IMR-90 (cell line): ENCODE measurements at regions not wholly inside any gene's neighbourhood (a gene's known extent, or its start where the extent isn't known, plus 50 kb on each side); places are given as distances from the start of the nearest gene placed in this dataset.

Source experiments
- ATAC-seq: fragments of 200-7000 bp; cut with Tn5 transposase; 2 replicates; pipeline ENCODE4 v1.9.1; 2020; ENCODE audit warnings: low read depth, mild to moderate bottlenecking, moderate library complexity
- BruUV-seq: library from RNA; stranded (reverse); fragments of 400-500 nt; replicated peaks from 2 replicates; lab custom pipeline; 2021; lab: Mats Ljungman, UMichigan
- CTCF ChIA-PET: fragments of 300-600 bp; formaldehyde crosslinking; extraction: SDS; loops from one replicate; lab custom pipeline; 2021; ENCODE audit warnings: antibody characterized with exemption; lab: Yijun Ruan, JAX
- POLR2A ChIA-PET: fragments of 300-600 bp; sonication (Branson Sonifier 250); formaldehyde crosslinking; loops from one replicate; lab custom pipeline; 2022; ENCODE audit warnings: antibody characterized with exemption; ENCODE audit not compliant: unreplicated experiment; lab: Charles Lee
- DNase-seq: peaks from one replicate; pipeline ENCODE4 v3.0.0; 2013
- H2AFZ ChIP-seq: replicated peaks from 2 replicates; pipeline ENCODE3; 2013; ENCODE audit warnings: low read length, mild to moderate bottlenecking; ENCODE audit not compliant: poor library complexity
- H2AK5ac ChIP-seq: 2 replicates; pipeline ENCODE4 v1.6.1; 2013; ENCODE audit warnings: low read depth, low read length, inconsistent platforms
- H2AK9ac ChIP-seq: replicated peaks from 2 replicates; pipeline ENCODE3; 2013; ENCODE audit warnings: mild to moderate bottlenecking, low read depth, low read length, moderate library complexity; ENCODE audit not compliant: poor library complexity
- H2BK120ac ChIP-seq: 2 replicates; pipeline ENCODE4 v1.6.1; 2013; ENCODE audit warnings: low read depth, low read length, inconsistent platforms
- H2BK15ac ChIP-seq: 3 replicates; pipeline ENCODE4 v1.6.1; 2013; ENCODE audit warnings: low read depth, low read length, inconsistent platforms
- H2BK20ac ChIP-seq: 2 replicates; pipeline ENCODE4 v1.6.1; 2013; ENCODE audit warnings: low read depth, mild to moderate bottlenecking, inconsistent platforms, low read length, moderate library complexity
- H2BK5ac ChIP-seq: 2 replicates; pipeline ENCODE4 v1.6.1; 2013; ENCODE audit warnings: mild to moderate bottlenecking, low read depth, low read length, inconsistent platforms; ENCODE audit not compliant: poor library complexity, severe bottlenecking
- H3K14ac ChIP-seq: replicated peaks from 2 replicates; pipeline ENCODE4 v1.6.1; 2013; ENCODE audit warnings: low read depth, low read length, inconsistent platforms
- H3K18ac ChIP-seq: 2 replicates; pipeline ENCODE4 v1.6.1; 2013; ENCODE audit warnings: low read depth, low read length, control low read depth
- H3K23ac ChIP-seq: 2 replicates; pipeline ENCODE4 v1.6.1; 2013; ENCODE audit warnings: low read depth, low read length, inconsistent platforms
- H3K27ac ChIP-seq: 2 replicates; pipeline ENCODE4 v1.5.1; 2013; ENCODE audit warnings: mild to moderate bottlenecking, control low read depth, low read length; ENCODE audit not compliant: insufficient read depth
- H3K27me3 ChIP-seq: 2 replicates; pipeline ENCODE4 v1.6.1; 2013; ENCODE audit warnings: low read length; ENCODE audit not compliant: control insufficient read depth, insufficient read depth
- H3K36me3 ChIP-seq: 2 replicates; pipeline ENCODE4 v1.6.1; 2013; ENCODE audit warnings: low read length, mixed read lengths; ENCODE audit not compliant: control insufficient read depth, insufficient read depth
- H3K4ac ChIP-seq: 2 replicates; pipeline ENCODE4 v1.6.1; 2013; ENCODE audit warnings: low read depth, low read length, inconsistent platforms
- H3K4me1 ChIP-seq: 2 replicates; pipeline ENCODE4 v1.6.1; 2013; ENCODE audit warnings: low read length, mixed read lengths; ENCODE audit not compliant: control insufficient read depth, insufficient read depth
- H3K4me2 ChIP-seq: 2 replicates; pipeline ENCODE4 v1.6.1; 2013; ENCODE audit warnings: low read depth, mild to moderate bottlenecking, control low read depth, low read length, moderate library complexity
- H3K4me3 ChIP-seq: 2 replicates; pipeline ENCODE4 v1.5.1; 2013; ENCODE audit warnings: low read depth, mild to moderate bottlenecking, control low read depth, low read length, moderate library complexity; ENCODE audit not compliant: insufficient read depth
- H3K56ac ChIP-seq: 2 replicates; pipeline ENCODE4 v1.6.1; 2013; ENCODE audit warnings: low read length, inconsistent platforms; ENCODE audit not compliant: insufficient read depth; ENCODE audit errors: extremely low read depth
- H3K79me1 ChIP-seq, 2 experiments: 2 replicates each; pipeline ENCODE4 v1.6.1; 2013; ENCODE audit warnings: low read length in 2 of 2, inconsistent platforms in 1 of 2, low read depth in 1 of 2
- H3K9ac ChIP-seq: 2 replicates; pipeline ENCODE4 v1.6.1; 2013; ENCODE audit warnings: low read depth, low read length, control low read depth
- H3K9me1 ChIP-seq: 2 replicates; pipeline ENCODE4 v1.6.1; 2013; ENCODE audit warnings: low read length, inconsistent platforms; ENCODE audit not compliant: insufficient read depth
- H3K9me3 ChIP-seq: 2 replicates; pipeline ENCODE4 v1.6.1; 2013; ENCODE audit warnings: low read length; ENCODE audit not compliant: control insufficient read depth, insufficient read depth
- H4K20me1 ChIP-seq: 2 replicates; pipeline ENCODE4 v1.6.1; 2013; ENCODE audit warnings: low read length, inconsistent platforms; ENCODE audit not compliant: insufficient read depth
- H4K5ac ChIP-seq: 2 replicates; pipeline ENCODE4 v1.6.1; 2013; ENCODE audit warnings: mild to moderate bottlenecking, low read depth, low read length, control low read depth
- H4K8ac ChIP-seq, 2 experiments: 2 replicates each; pipeline ENCODE4 v1.6.1; 2013; ENCODE audit warnings: low read depth in 2 of 2, low read length in 2 of 2, control low read depth in 1 of 2, inconsistent platforms in 1 of 2
- H4K91ac ChIP-seq: 2 replicates; pipeline ENCODE4 v1.6.1; 2013; ENCODE audit warnings: low read depth, low read length, inconsistent platforms; ENCODE audit not compliant: insufficient read depth
- BHLHE40 ChIP-seq: fragments of 150-350 bp; IDR thresholded peaks from 2 replicates; pipeline ENCODE4 v1.6.1; 2016; ENCODE audit warnings: mild to moderate bottlenecking, low read depth, low read length
- CHD1 ChIP-seq: IDR thresholded peaks from 2 replicates; pipeline ENCODE4 v1.6.1; 2012; ENCODE audit warnings: low read depth, low read length, improper control_type of control experiment
- FOS ChIP-seq: fragments of 150-350 bp; IDR thresholded peaks from 2 replicates; pipeline ENCODE4 v1.6.1; 2016; ENCODE audit warnings: low read depth, low read length
- MAFK ChIP-seq: IDR thresholded peaks from 2 replicates; pipeline ENCODE4 v1.6.1; 2012; ENCODE audit warnings: low read depth, low read length, improper control_type of control experiment
- MAZ ChIP-seq: IDR thresholded peaks from 2 replicates; pipeline ENCODE4 v1.6.1; 2012; ENCODE audit warnings: low read depth, mild to moderate bottlenecking, low read length, improper control_type of control experiment, moderate library complexity, borderline replicate concordance
- MXI1 ChIP-seq: IDR thresholded peaks from 2 replicates; pipeline ENCODE4 v1.6.1; 2012; ENCODE audit warnings: low read depth, mild to moderate bottlenecking, low read length, moderate library complexity, borderline replicate concordance
- NFE2L2 ChIP-seq: fragments of 150-350 bp; IDR thresholded peaks from 2 replicates; pipeline ENCODE4 v1.6.1; 2016; ENCODE audit warnings: low read depth, mild to moderate bottlenecking, low read length
- POLR2A ChIP-seq: IDR thresholded peaks from 2 replicates; pipeline ENCODE4 v1.6.1; 2012; ENCODE audit warnings: mild to moderate bottlenecking, low read depth, low read length
- RAD21 ChIP-seq: IDR thresholded peaks from 2 replicates; pipeline ENCODE4 v1.6.1; 2012; ENCODE audit warnings: low read length, improper control_type of control experiment
- RCOR1 ChIP-seq: IDR thresholded peaks from 2 replicates; pipeline ENCODE4 v1.6.1; 2012; ENCODE audit warnings: mild to moderate bottlenecking, low read length, improper control_type of control experiment; ENCODE audit not compliant: insufficient replicate concordance
- WGBS, 2 experiments: methylation state at CpG; one replicate each; pipeline versions ENCODE4 v1.1.5 to v1.1.7; 2013; ENCODE audit warnings: missing lambda C conversion rate in 2 of 2; ENCODE audit not compliant: insufficient read length in 1 of 2; ENCODE audit errors: extremely low coverage in 2 of 2; 5-methylcytosine and 5-hydroxymethylcytosine counted together
- dilution Hi-C: fragments of 300-500 bp; cut with HindIII; formaldehyde crosslinking; loops from one replicate; pipeline ENCODE4 v1.14.3; 2018; ENCODE audit warnings: low sequenced_read_pairs; ENCODE audit not compliant: unreplicated experiment
- in situ Hi-C: fragments of 300-500 bp; cut with MboI; formaldehyde crosslinking; loops from 3 replicates; pipeline ENCODE4 v1.14.3; 2019; ENCODE audit warnings: low sequenced_read_pairs, inconsistent platforms, mixed read lengths
- intact Hi-C: fragments of 100-400 bp; cut with micrococcal nuclease; formaldehyde crosslinking; loops from 2 replicates; pipeline ENCODE4 v1.10.0; 2022
- TF ChIP-seq, protein P1 (sequence below): conservative IDR thresholded peaks from 2 replicates; pipeline ENCODE4 v1.5.1; 2012; ENCODE audit warnings: mild to moderate bottlenecking, low read depth, low read length, improper control_type of control experiment
- TF ChIP-seq, protein P2 (sequence below): fragments of 150-350 bp; IDR thresholded peaks from 2 replicates; pipeline ENCODE4 v1.6.1; 2016; ENCODE audit warnings: low read depth, mild to moderate bottlenecking, low read length, moderate library complexity, borderline replicate concordance
- TF ChIP-seq, protein P3 (sequence below): fragments of 150-350 bp; IDR thresholded peaks from 2 replicates; pipeline ENCODE4 v1.6.1; 2017; ENCODE audit warnings: mild to moderate bottlenecking, antibody characterized with exemption, low read length, low read depth

DNA sequence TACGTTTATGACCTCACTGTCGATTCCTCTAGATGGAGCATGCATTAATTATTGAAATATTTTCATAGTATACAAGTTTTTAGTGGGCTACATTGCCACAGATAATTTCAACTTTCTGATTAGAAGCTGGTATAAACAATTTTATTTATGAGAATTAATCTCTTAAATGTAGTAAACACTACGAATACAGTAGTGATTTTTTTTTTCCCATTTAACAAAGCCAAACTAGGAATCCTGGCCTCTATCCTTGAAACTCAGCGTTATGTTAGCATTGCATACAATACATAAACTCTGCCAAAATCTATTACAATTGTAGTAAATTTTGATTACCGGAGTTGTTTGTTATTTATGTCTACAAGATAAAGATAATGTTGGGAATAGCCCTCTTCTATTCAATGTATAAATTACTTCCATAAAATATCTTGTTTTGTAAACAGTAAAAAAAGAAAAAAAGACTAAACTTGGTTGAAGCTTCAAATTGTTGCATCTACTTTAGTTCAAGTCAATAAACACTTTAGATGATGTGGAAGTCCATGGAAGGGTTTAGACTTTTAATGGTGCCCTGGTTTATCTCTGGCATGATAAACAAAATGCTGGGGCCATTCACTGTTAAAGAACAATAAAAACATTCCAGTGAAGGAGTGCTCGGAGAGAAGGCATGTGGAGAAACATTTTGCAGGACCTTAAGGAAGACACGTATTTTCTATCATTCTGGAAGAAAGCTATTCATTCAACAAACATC, 77.3 kb upstream of the NR2F2 start:
- H4K20me1 ChIP-seq = no peaks in the 10 kb centered on the region
- no peak overlapping the region for H2BK20ac ChIP-seq
- no peak overlapping the region for H2AK5ac ChIP-seq
- no peak overlapping the region for H4K8ac ChIP-seq
- no peaks in the 10 kb centered on the region for H3K9me3 ChIP-seq
- POLR2A ChIA-PET = interaction anchor here (0.5 kb wide), 1 partner anchor 76 kb away, joined by 5 read pairs; no protein-coding TSS in a partner anchor
- H3K4me2 ChIP-seq = no peak overlapping the region
- DNase-seq (no peak), ATAC-seq (no peak)
- peaks cover 3% of the 10 kb centered on the region; the same call in 1 of the 2 replicates for H3K4me1 ChIP-seq
- no peak overlapping the region for H3K9ac ChIP-seq
- no peak overlapping the region for H3K23ac ChIP-seq
- no peak overlapping the region for H2BK15ac ChIP-seq
- H2AFZ ChIP-seq = no peak overlapping the region
- no peak overlapping the region for H3K4ac ChIP-seq
- dilution Hi-C loops = no loop called here
- in situ Hi-C loops = no loop called here
- TF ChIP-seq RAD21 = no peak
- no peak for TF ChIP-seq MXI1
- no peak for TF ChIP-seq MAFK
- no peak for TF ChIP-seq RCOR1
- TF ChIP-seq POLR2A = no peak
- TF ChIP-seq, protein P1, sequence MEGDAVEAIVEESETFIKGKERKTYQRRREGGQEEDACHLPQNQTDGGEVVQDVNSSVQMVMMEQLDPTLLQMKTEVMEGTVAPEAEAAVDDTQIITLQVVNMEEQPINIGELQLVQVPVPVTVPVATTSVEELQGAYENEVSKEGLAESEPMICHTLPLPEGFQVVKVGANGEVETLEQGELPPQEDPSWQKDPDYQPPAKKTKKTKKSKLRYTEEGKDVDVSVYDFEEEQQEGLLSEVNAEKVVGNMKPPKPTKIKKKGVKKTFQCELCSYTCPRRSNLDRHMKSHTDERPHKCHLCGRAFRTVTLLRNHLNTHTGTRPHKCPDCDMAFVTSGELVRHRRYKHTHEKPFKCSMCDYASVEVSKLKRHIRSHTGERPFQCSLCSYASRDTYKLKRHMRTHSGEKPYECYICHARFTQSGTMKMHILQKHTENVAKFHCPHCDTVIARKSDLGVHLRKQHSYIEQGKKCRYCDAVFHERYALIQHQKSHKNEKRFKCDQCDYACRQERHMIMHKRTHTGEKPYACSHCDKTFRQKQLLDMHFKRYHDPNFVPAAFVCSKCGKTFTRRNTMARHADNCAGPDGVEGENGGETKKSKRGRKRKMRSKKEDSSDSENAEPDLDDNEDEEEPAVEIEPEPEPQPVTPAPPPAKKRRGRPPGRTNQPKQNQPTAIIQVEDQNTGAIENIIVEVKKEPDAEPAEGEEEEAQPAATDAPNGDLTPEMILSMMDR = no peak
- no peak for TF ChIP-seq FOS
- TF ChIP-seq BHLHE40 = no peak
- TF ChIP-seq MAZ = no peak
- TF ChIP-seq, protein P2, sequence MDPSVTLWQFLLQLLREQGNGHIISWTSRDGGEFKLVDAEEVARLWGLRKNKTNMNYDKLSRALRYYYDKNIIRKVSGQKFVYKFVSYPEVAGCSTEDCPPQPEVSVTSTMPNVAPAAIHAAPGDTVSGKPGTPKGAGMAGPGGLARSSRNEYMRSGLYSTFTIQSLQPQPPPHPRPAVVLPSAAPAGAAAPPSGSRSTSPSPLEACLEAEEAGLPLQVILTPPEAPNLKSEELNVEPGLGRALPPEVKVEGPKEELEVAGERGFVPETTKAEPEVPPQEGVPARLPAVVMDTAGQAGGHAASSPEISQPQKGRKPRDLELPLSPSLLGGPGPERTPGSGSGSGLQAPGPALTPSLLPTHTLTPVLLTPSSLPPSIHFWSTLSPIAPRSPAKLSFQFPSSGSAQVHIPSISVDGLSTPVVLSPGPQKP = no peak
- no peak for TF ChIP-seq NFE2L2
- TF ChIP-seq, protein P3, sequence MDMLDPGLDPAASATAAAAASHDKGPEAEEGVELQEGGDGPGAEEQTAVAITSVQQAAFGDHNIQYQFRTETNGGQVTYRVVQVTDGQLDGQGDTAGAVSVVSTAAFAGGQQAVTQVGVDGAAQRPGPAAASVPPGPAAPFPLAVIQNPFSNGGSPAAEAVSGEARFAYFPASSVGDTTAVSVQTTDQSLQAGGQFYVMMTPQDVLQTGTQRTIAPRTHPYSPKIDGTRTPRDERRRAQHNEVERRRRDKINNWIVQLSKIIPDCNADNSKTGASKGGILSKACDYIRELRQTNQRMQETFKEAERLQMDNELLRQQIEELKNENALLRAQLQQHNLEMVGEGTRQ = no peak
- TF ChIP-seq CHD1 = no peak
- H4K91ac ChIP-seq = no peak overlapping the region
- H3K4me3 ChIP-seq = no peak overlapping the region
- WGBS, 2 experiments = no CpG with 5 or more reads among the region's 7 CpGs
- H3K27me3 ChIP-seq = no peaks in the 10 kb centered on the region
- H3K79me1 ChIP-seq = no peaks in the 10 kb centered on the region
- no peak overlapping the region for H3K56ac ChIP-seq
- no peak overlapping the region for H3K14ac ChIP-seq
- H2BK5ac ChIP-seq = no peak overlapping the region
- H3K9me1 ChIP-seq = 0 out of 2 replicates have a peak, but pooled peaks cover 2% of the 10 kb centered on the region
- no peak overlapping the region for H4K5ac ChIP-seq
- CTCF ChIA-PET = interaction anchor here (0.7 kb wide), 1 partner anchor 42 kb away, joined by 3 read pairs; no protein-coding TSS in a partner anchor
- H3K18ac ChIP-seq = no peak overlapping the region
- no TSS peak for BruUV-seq
- H2BK120ac ChIP-seq = no peak overlapping the region
- intact Hi-C loops = no loop called here
- peaks cover 7% of the 10 kb centered on the region for H3K36me3 ChIP-seq
- no peak overlapping the region for H3K27ac ChIP-seq
- no peak overlapping the region for H2AK9ac ChIP-seq
